ENCODE measurements at regions not wholly inside any gene's neighbourhood (a gene's known extent, or its start where the extent isn't known, plus 50 kb on each side); places are given as distances from the start of the nearest gene placed in this dataset.

- TF ChIP-seq, protein P1, sequence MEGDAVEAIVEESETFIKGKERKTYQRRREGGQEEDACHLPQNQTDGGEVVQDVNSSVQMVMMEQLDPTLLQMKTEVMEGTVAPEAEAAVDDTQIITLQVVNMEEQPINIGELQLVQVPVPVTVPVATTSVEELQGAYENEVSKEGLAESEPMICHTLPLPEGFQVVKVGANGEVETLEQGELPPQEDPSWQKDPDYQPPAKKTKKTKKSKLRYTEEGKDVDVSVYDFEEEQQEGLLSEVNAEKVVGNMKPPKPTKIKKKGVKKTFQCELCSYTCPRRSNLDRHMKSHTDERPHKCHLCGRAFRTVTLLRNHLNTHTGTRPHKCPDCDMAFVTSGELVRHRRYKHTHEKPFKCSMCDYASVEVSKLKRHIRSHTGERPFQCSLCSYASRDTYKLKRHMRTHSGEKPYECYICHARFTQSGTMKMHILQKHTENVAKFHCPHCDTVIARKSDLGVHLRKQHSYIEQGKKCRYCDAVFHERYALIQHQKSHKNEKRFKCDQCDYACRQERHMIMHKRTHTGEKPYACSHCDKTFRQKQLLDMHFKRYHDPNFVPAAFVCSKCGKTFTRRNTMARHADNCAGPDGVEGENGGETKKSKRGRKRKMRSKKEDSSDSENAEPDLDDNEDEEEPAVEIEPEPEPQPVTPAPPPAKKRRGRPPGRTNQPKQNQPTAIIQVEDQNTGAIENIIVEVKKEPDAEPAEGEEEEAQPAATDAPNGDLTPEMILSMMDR (IDR thresholded peaks at IDR 0.05): no peak
- no peak for TF ChIP-seq POLR2A (IDR thresholded peaks at IDR 0.05)
- TF ChIP-seq POLR2AphosphoS5 (IDR thresholded peaks at IDR 0.05; ENCODE audit: insufficient read depth in 1 of 2, low read depth in 1 of 2): no peak
Measured at GRCh38 chr18:51865538-51865937, 474.5 kb upstream of the DCC start.

Data from vagina (tissue), 2 donors.